Fibroblast of mammary gland (primary cell): ENCODE measurements at regions not wholly inside any gene's neighbourhood (a gene's known extent, or its start where the extent isn't known, plus 50 kb on each side); places are given as distances from the start of the nearest gene placed in this dataset.

Experiments used
- DNase-seq: peaks from one replicate; pipeline ENCODE4 v3.0.0-alpha.2; 2010; ENCODE audit warnings: low read depth
- H3K4me3 ChIP-seq: 2 replicates; pipeline ENCODE4 v1.5.1; 2011; ENCODE audit warnings: low read depth, mild to moderate bottlenecking, low read length, moderate library complexity; ENCODE audit not compliant: control insufficient read depth
- TF ChIP-seq, protein P1 (sequence below): conservative IDR thresholded peaks from 2 replicates; pipeline ENCODE4 v1.5.1; 2011; ENCODE audit warnings: low read depth, low read length, inconsistent platforms; ENCODE audit not compliant: control insufficient read depth, insufficient read depth

DNA sequence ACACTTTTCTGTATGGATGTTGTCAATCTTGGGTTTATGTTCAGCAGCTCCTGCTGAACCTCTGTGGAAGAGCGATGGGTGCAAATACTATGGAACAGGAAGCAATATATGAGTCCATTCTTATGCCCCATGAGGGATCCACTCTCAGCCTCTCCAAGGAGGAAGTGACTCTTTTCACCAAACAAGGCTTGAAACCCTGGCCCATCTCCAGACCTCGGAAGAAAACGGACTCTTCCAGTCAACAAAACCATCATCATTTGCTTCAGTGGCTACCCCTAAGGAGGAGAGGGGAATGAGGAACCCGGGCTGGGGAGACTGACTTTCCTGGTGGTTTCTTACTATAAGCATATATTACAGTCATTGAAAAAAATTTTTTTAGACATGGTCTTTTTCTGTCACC lies 206.2 kb downstream of the AXIN2 start:
- DNase-seq = peak; percentile 20
- TF ChIP-seq, protein P1, sequence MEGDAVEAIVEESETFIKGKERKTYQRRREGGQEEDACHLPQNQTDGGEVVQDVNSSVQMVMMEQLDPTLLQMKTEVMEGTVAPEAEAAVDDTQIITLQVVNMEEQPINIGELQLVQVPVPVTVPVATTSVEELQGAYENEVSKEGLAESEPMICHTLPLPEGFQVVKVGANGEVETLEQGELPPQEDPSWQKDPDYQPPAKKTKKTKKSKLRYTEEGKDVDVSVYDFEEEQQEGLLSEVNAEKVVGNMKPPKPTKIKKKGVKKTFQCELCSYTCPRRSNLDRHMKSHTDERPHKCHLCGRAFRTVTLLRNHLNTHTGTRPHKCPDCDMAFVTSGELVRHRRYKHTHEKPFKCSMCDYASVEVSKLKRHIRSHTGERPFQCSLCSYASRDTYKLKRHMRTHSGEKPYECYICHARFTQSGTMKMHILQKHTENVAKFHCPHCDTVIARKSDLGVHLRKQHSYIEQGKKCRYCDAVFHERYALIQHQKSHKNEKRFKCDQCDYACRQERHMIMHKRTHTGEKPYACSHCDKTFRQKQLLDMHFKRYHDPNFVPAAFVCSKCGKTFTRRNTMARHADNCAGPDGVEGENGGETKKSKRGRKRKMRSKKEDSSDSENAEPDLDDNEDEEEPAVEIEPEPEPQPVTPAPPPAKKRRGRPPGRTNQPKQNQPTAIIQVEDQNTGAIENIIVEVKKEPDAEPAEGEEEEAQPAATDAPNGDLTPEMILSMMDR = no peak
- H3K4me3 ChIP-seq = no peak overlapping the region

DNA sequence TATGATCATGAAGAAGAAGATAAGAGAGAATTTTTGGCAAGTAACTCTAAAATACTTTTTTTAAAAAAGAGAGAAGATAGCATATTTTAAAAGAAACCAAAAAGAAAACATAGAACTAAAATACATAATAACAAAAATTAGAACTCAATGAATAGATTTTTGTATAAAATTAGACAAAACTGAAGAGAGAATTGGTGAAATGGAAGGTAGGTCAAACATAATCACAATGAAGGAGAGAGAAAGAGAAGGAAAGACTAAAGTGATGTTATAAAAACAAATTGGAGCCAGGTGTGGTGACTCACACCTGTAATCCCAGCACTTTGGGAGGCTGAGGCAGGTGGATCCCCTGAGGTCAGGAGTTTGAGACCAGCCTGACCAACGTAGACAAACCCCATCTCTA lies 211.5 kb downstream of the AXIN2 start:
- TF ChIP-seq, protein P1 = no peak
- no peak overlapping the region for H3K4me3 ChIP-seq
- no peak for DNase-seq

DNA sequence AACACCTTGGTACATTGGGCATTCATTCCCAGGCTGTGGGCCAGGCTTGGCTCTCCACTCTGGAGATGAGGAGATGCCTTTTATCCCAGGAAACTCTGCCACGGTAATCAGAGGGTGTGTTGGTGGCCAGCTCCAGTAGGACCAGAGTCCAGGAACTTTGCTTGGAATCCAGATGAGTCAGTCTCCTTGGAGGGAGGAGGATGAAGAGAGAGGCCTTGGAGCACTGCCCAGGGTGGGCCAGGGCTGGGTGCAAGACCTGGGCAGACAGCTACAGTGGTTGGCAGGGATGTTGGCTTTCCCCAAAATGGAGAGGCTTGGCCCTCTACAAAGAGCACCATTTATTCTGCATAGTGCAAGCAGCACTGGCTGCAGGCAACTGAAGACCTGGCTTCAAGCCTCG lies 209.0 kb downstream of the RGS9 start:
- TF ChIP-seq, protein P1 = no peak
- H3K4me3 ChIP-seq = no peak overlapping the region
- peak; percentile 3 for DNase-seq

DNA sequence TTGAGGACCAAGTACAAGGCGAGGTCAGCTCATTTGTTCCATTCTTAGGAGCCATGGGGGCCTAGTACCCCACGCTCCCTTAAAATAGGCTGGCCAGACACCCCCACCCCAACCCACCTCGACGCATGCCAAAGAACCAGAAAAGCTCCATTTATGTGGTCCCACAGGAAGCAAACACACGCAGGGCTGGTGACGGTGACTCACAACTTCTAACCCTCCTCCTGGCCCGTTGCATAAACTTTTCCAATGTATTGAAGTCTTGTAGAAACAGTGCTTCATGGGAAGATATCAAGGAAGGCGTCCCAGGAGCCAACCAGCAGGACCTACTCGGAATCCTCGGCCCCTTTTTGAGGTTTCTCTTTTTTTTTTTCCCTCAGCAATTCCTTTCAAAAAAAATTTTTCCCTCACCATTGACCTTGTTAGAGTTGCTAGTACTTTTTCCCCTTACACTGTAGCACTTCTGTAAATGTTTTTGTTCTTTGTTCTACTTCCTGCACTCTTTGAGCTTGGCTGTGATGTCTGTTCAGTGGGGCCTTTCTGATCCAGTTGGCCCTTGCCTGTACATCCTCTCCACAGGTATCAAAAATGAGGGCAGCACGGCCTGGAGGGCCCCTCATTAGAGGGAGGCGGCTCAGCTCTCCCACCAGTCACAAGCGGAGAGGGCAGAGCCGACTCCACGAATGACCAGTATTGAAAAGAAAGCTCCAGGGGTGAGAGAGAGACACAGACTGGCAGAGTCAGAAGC lies 208.3 kb downstream of the RGS9 start:
- DNase-seq = peak; percentile 15
- TF ChIP-seq, protein P1 = no peak
- H3K4me3 ChIP-seq = no peak overlapping the region

DNA sequence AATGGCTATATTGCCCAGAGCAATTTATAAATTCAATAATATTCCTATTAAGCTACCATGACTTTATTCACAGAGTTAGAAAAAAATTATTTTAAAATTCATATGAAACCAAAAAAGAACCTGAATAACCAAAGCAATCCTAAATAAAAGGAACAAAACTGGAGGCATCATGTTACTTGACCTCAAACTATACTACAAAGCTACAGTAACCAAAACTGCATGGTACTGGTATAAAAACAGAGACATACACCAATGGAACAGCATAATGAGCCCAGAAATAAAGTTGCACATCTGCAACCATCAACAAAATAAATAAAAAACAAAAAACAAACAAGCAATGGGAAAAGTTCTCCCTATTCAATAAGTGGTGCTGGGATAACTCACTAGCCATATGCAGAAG lies 203.2 kb downstream of the RGS9 start:
- TF ChIP-seq, protein P1 = no peak
- DNase-seq = no peak
- no peak overlapping the region for H3K4me3 ChIP-seq

DNA sequence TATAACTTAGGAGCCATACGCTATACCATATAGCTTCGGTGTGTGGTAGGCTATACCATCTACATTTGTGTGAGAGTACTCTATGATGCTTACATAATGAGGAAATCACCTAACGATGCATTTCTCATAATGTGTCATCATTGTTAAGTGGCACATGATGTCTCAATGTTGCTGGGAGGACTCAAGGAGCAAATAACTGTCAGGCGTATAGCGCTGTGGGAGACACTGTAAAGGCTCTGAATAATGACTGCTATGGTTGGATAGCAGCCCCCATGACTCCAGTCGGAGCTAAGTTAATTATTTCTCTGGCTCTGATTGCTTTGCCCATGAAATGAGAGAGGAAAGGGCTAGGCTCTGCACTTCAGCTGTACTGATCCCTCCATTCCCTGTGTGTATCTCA lies 197.2 kb downstream of the RGS9 start:
- DNase-seq = peak; percentile 14
- H3K4me3 ChIP-seq = no peak overlapping the region
- TF ChIP-seq, protein P1 = no peak
